Spleen (tissue), 3 donors: ENCODE measurements at regions not wholly inside any gene's neighbourhood (a gene's known extent, or its start where the extent isn't known, plus 50 kb on each side); places are given as distances from the start of the nearest gene placed in this dataset.

ENCODE experiments used
- POLR2A ChIP-seq, 3 donors: fragments of 450-650 bp; IDR thresholded peaks; one replicate each; pipeline ENCODE4 v1.5.1; 2017; ENCODE audit warnings: antibody characterized with exemption in 3 of 3, mild to moderate bottlenecking in 1 of 3
- POLR2AphosphoS5 ChIP-seq, 3 donors: sonication (generic); formaldehyde crosslinking; IDR thresholded peaks; one replicate each; pipeline ENCODE4 v1.5.1; 2017; ENCODE audit warnings: antibody characterized with exemption in 3 of 3

- TF ChIP-seq POLR2AphosphoS5 (IDR thresholded peaks at IDR 0.05): no peak
- TF ChIP-seq POLR2A (IDR thresholded peaks at IDR 0.05): no peak
Observed at GRCh38 chr3:162517110-162517509, 1020.5 kb downstream of the OTOL1 start.
